ENCODE measurements at regions not wholly inside any gene's neighbourhood (a gene's known extent, or its start where the extent isn't known, plus 50 kb on each side); places are given as distances from the start of the nearest gene placed in this dataset.

- DNase-seq (ENCODE audit: low read depth in 2 of 2) = peak in 1 of 2 donors; percentile 11
These were observed 84.1 kb upstream of the SPATA31D4 start for GRCh38 chr9:81844131-81844567.

GRCh38 chr9:81847181-81847915 is 80.9 kb upstream of the SPATA31D4 start:
- DNase-seq (ENCODE audit: low read depth in 2 of 2) = peak in 1 of 2 donors; percentile 79

- DNase-seq (ENCODE audit: low read depth in 2 of 2) = peak; percentile 41 to 96
These were observed 79.8 kb upstream of the SPATA31D4 start for GRCh38 chr9:81848472-81848871.

GRCh38 chr9:81849631-81850259 is 78.5 kb upstream of the SPATA31D4 start:
- peak; percentile 25 to 57 for DNase-seq (ENCODE audit: low read depth in 2 of 2)

- DNase-seq (ENCODE audit: low read depth in 2 of 2) = no peak
These were observed 77.5 kb upstream of the SPATA31D4 start for GRCh38 chr9:81850724-81851123.

GRCh38 chr9:81851340-81851739 is 76.9 kb upstream of the SPATA31D4 start:
- DNase-seq (ENCODE audit: low read depth in 2 of 2) = no peak

- no peak for DNase-seq (ENCODE audit: low read depth in 2 of 2)
These were observed 75.4 kb upstream of the SPATA31D4 start for GRCh38 chr9:81852820-81853219.

GRCh38 chr9:81855538-81855937 is 72.7 kb upstream of the SPATA31D4 start:
- DNase-seq (ENCODE audit: low read depth in 2 of 2) = no peak

GRCh38 chr9:81858657-81859430 is 69.4 kb upstream of the SPATA31D4 start:
- no peak for DNase-seq (ENCODE audit: low read depth in 2 of 2)

GRCh38 chr9:81860581-81860980 is 67.6 kb upstream of the SPATA31D4 start:
- DNase-seq (ENCODE audit: low read depth in 2 of 2) = no peak

GRCh38 chr9:81861644-81862043 is 66.6 kb upstream of the SPATA31D4 start:
- DNase-seq (ENCODE audit: low read depth in 2 of 2) = no peak

GRCh38 chr9:81868145-81868544 is 60.1 kb upstream of the SPATA31D4 start:
- DNase-seq (ENCODE audit: low read depth in 2 of 2) = no peak

- peak in 1 of 2 donors; percentile 35 for DNase-seq (ENCODE audit: low read depth in 2 of 2)
These were observed 56.5 kb upstream of the SPATA31D4 start for GRCh38 chr9:81871695-81872094.

GRCh38 chr9:81874250-81874649 is 54.0 kb upstream of the SPATA31D4 start:
- DNase-seq (ENCODE audit: low read depth in 2 of 2) = peak in 1 of 2 donors; percentile 44

GRCh38 chr9:81874931-81875330 is 53.3 kb upstream of the SPATA31D4 start:
- peak; percentile 49 to 78 for DNase-seq (ENCODE audit: low read depth in 2 of 2)

- DNase-seq (ENCODE audit: low read depth in 2 of 2) = no peak
These were observed 51.2 kb upstream of the SPATA31D4 start for GRCh38 chr9:81877047-81877446.
